ENCODE measurements at regions not wholly inside any gene's neighbourhood (a gene's known extent, or its start where the extent isn't known, plus 50 kb on each side); places are given as distances from the start of the nearest gene placed in this dataset.

GRCh38 chr7:101739775-101740398 is 77.5 kb upstream of the CUX1 start:
- TF ChIP-seq, protein P1, sequence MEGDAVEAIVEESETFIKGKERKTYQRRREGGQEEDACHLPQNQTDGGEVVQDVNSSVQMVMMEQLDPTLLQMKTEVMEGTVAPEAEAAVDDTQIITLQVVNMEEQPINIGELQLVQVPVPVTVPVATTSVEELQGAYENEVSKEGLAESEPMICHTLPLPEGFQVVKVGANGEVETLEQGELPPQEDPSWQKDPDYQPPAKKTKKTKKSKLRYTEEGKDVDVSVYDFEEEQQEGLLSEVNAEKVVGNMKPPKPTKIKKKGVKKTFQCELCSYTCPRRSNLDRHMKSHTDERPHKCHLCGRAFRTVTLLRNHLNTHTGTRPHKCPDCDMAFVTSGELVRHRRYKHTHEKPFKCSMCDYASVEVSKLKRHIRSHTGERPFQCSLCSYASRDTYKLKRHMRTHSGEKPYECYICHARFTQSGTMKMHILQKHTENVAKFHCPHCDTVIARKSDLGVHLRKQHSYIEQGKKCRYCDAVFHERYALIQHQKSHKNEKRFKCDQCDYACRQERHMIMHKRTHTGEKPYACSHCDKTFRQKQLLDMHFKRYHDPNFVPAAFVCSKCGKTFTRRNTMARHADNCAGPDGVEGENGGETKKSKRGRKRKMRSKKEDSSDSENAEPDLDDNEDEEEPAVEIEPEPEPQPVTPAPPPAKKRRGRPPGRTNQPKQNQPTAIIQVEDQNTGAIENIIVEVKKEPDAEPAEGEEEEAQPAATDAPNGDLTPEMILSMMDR (IDR thresholded peaks at IDR 0.05; ENCODE audit: poor library complexity, severe bottlenecking): no peak
- TF ChIP-seq RAD21 (conservative IDR thresholded peaks at IDR 0.05): no peak
